OCI-LY1 (cell line): ENCODE measurements at regions not wholly inside any gene's neighbourhood (a gene's known extent, or its start where the extent isn't known, plus 50 kb on each side); places are given as distances from the start of the nearest gene placed in this dataset.

ENCODE experiments used
- CTCF ChIP-seq: fragments of 200-600 bp; sonication (generic), shearing (Covaris generic); IDR thresholded peaks from 2 replicates; pipeline ENCODE4 v1.5.1; 2017; ENCODE audit warnings: mild to moderate bottlenecking, antibody characterized with exemption, low read length, moderate library complexity, mixed read lengths
- EZH2 ChIP-seq: fragments of 200-600 bp; sonication (generic), shearing (Covaris generic); IDR thresholded peaks from 2 replicates; pipeline ENCODE4 v1.8.0; 2017; ENCODE audit warnings: borderline replicate concordance, mixed run types, mild to moderate bottlenecking, antibody characterized with exemption, low read length, moderate library complexity, mixed read lengths

GRCh38 chr6:128642132-128642531 lies 121.7 kb upstream of the PTPRK start:
- TF ChIP-seq CTCF (no peak), EZH2 (no peak)
